ENCODE measurements at regions not wholly inside any gene's neighbourhood (a gene's known extent, or its start where the extent isn't known, plus 50 kb on each side); places are given as distances from the start of the nearest gene placed in this dataset.

DNA sequence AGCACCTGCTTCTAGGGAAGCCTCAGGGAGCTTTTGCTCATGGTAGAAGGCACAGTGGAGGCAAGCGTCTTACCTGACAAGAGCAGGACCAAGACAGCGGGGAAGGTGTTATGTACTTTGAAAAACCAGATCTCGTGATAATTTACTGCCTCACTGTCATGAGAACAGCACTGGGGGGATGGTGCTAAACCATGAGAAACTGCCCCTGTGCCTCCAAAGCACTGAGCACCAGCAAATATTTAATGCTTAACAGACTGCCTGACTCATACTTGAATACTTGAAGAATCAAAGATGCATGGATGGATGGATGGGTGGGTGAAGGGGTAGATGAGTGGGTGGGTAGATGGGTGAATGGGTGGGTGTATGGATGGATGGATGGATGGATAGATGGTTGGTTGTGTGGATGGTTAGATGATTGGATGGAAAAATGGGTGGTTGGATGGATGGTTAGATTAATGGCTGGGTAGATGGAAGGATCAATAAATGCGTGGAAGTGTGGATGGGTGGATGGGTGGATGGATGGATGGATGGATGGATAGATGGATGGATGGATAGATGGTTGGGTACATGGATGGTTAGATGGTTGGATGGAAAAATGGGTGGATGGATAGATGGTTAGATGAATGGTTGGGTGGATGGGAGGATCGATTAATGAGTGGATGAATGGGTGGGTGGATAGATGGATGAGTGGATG, 101.1 kb upstream of the IPO5 start:
- TF ChIP-seq YY1 (IDR thresholded peaks at IDR 0.05; ENCODE audit: insufficient read depth, insufficient read length) (no peak), ZNF274 (IDR thresholded peaks at IDR 0.05; ENCODE audit: low read depth, low read length) (no peak), SUZ12 (IDR thresholded peaks at IDR 0.05; ENCODE audit: extremely low read depth, insufficient read depth, insufficient read length) (no peak)

All from NT2/D1 (cell line).